ENCODE measurements at regions not wholly inside any gene's neighbourhood (a gene's known extent, or its start where the extent isn't known, plus 50 kb on each side); places are given as distances from the start of the nearest gene placed in this dataset.

DNA sequence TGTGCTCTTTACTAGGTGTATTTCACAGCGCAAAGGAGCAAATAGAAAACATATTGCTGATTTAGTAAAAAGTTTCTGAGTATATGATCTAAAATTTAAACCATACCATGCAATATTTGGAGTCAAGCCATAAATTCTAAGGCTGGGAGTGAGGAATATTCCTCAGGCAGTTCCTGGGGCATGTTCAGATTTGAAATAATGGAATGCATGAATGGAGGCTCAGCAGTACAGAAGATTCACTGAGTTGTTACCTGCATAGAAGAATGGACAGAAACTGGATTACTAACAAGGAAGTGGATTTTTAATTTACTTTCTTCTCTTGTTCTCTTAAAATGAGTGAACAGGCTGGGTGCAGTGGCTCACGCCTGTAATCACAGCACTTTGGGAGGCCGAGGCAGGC lies 441.0 kb upstream of the MAP2 start:
- TF ChIP-seq, protein P1, sequence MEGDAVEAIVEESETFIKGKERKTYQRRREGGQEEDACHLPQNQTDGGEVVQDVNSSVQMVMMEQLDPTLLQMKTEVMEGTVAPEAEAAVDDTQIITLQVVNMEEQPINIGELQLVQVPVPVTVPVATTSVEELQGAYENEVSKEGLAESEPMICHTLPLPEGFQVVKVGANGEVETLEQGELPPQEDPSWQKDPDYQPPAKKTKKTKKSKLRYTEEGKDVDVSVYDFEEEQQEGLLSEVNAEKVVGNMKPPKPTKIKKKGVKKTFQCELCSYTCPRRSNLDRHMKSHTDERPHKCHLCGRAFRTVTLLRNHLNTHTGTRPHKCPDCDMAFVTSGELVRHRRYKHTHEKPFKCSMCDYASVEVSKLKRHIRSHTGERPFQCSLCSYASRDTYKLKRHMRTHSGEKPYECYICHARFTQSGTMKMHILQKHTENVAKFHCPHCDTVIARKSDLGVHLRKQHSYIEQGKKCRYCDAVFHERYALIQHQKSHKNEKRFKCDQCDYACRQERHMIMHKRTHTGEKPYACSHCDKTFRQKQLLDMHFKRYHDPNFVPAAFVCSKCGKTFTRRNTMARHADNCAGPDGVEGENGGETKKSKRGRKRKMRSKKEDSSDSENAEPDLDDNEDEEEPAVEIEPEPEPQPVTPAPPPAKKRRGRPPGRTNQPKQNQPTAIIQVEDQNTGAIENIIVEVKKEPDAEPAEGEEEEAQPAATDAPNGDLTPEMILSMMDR (IDR thresholded peaks at IDR 0.05; ENCODE audit: poor library complexity, severe bottlenecking) = no peak
- TF ChIP-seq POLR2AphosphoS5 (IDR thresholded peaks at IDR 0.05) = no peak
- TF ChIP-seq, protein P2, sequence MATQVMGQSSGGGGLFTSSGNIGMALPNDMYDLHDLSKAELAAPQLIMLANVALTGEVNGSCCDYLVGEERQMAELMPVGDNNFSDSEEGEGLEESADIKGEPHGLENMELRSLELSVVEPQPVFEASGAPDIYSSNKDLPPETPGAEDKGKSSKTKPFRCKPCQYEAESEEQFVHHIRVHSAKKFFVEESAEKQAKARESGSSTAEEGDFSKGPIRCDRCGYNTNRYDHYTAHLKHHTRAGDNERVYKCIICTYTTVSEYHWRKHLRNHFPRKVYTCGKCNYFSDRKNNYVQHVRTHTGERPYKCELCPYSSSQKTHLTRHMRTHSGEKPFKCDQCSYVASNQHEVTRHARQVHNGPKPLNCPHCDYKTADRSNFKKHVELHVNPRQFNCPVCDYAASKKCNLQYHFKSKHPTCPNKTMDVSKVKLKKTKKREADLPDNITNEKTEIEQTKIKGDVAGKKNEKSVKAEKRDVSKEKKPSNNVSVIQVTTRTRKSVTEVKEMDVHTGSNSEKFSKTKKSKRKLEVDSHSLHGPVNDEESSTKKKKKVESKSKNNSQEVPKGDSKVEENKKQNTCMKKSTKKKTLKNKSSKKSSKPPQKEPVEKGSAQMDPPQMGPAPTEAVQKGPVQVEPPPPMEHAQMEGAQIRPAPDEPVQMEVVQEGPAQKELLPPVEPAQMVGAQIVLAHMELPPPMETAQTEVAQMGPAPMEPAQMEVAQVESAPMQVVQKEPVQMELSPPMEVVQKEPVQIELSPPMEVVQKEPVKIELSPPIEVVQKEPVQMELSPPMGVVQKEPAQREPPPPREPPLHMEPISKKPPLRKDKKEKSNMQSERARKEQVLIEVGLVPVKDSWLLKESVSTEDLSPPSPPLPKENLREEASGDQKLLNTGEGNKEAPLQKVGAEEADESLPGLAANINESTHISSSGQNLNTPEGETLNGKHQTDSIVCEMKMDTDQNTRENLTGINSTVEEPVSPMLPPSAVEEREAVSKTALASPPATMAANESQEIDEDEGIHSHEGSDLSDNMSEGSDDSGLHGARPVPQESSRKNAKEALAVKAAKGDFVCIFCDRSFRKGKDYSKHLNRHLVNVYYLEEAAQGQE (IDR thresholded peaks at IDR 0.05; ENCODE audit: borderline replicate concordance) = no peak
- no peak for TF ChIP-seq EZH2 (IDR thresholded peaks at IDR 0.05; ENCODE audit: borderline replicate concordance, insufficient read depth, low read length, poor library complexity, severe bottlenecking)
- TF ChIP-seq RAD21 (conservative IDR thresholded peaks at IDR 0.05) = no peak
- no peak for TF ChIP-seq SMC3 (conservative IDR thresholded peaks at IDR 0.05; ENCODE audit: poor library complexity)
